ENCODE measurements at regions not wholly inside any gene's neighbourhood (a gene's known extent, or its start where the extent isn't known, plus 50 kb on each side); places are given as distances from the start of the nearest gene placed in this dataset.
"Not testable (repeated sequence)": the region's sequence is repeated elsewhere in the genome, so short reads cannot be mapped to it uniquely, and the experiment has no call there.

- TF ChIP-seq CTCF (IDR thresholded peaks at IDR 0.05; ENCODE audit: insufficient read depth, low read length, poor library complexity, severe bottlenecking) (no peak), EZH2phosphoT487 (conservative IDR thresholded peaks at IDR 0.05; ENCODE audit: low read length) (no peak)
- Histone ChIP-seq H3K9ac (ENCODE audit: low read length) (no peak overlapping the region), H3K27ac (ENCODE audit: low read depth, low read length) (no peak overlapping the region), H2AFZ (ENCODE audit: low read depth, low read length, severe bottlenecking) (no peak overlapping the region), H3K4me2 (ENCODE audit: low read depth, low read length, poor library complexity, severe bottlenecking) (no peak overlapping the region), H3K36me3 (ENCODE audit: low read length) (no peaks in the 10 kb centered on the region), H3K9me3 (ENCODE audit: insufficient read depth, low read length) (no peaks in the 10 kb centered on the region), H3F3A (ENCODE audit: insufficient read depth) (no peaks in the 10 kb centered on the region), H3K4me3 (ENCODE audit: insufficient read depth, low read length, poor library complexity, severe bottlenecking) (no peak overlapping the region), H3K79me2 (ENCODE audit: insufficient read depth, low read length) (no peaks in the 10 kb centered on the region), H4K20me1 (ENCODE audit: low read depth, low read length) (no peaks in the 10 kb centered on the region), H3K27me3 (ENCODE audit: low read length) (no peaks in the 10 kb centered on the region), H3K9me2 (replicated peaks; ENCODE audit: insufficient read depth, low read length) (no peaks in the 10 kb centered on the region)
Measured at GRCh38 chr1:219076326-219076937, 97.2 kb upstream of the LYPLAL1 start.

GRCh38 chr1:219077767-219078166 is 95.9 kb upstream of the LYPLAL1 start:
- H2AFZ ChIP-seq (ENCODE audit: low read depth, low read length, severe bottlenecking); H3K4me3 ChIP-seq (ENCODE audit: insufficient read depth, low read length, poor library complexity, severe bottlenecking); H3K9ac ChIP-seq (ENCODE audit: low read length); H3K4me2 ChIP-seq (ENCODE audit: low read depth, low read length, poor library complexity, severe bottlenecking); H3K36me3 ChIP-seq (ENCODE audit: low read length); H3K9me2 ChIP-seq (replicated peaks; ENCODE audit: insufficient read depth, low read length); H3K27ac ChIP-seq (ENCODE audit: low read depth, low read length); H4K20me1 ChIP-seq (ENCODE audit: low read depth, low read length); H3K9me3 ChIP-seq (ENCODE audit: insufficient read depth, low read length); H3K27me3 ChIP-seq (ENCODE audit: low read length); H3K79me2 ChIP-seq (ENCODE audit: insufficient read depth, low read length); H3F3A ChIP-seq (ENCODE audit: insufficient read depth): not testable (repeated sequence)

- Histone ChIP-seq H2AFZ (ENCODE audit: low read depth, low read length, severe bottlenecking) (no peak overlapping the region), H3K27ac (ENCODE audit: low read depth, low read length) (no peak overlapping the region), H3K9me3 (ENCODE audit: insufficient read depth, low read length) (no peaks in the 10 kb centered on the region), H3F3A (ENCODE audit: insufficient read depth) (no peaks in the 10 kb centered on the region), H3K27me3 (ENCODE audit: low read length) (no peaks in the 10 kb centered on the region), H4K20me1 (ENCODE audit: low read depth, low read length) (no peaks in the 10 kb centered on the region), H3K9me2 (replicated peaks; ENCODE audit: insufficient read depth, low read length) (no peaks in the 10 kb centered on the region), H3K9ac (ENCODE audit: low read length) (no peak overlapping the region), H3K79me2 (ENCODE audit: insufficient read depth, low read length) (no peaks in the 10 kb centered on the region), H3K4me3 (ENCODE audit: insufficient read depth, low read length, poor library complexity, severe bottlenecking) (no peak overlapping the region), H3K4me2 (ENCODE audit: low read depth, low read length, poor library complexity, severe bottlenecking) (no peak overlapping the region), H3K36me3 (ENCODE audit: low read length) (no peaks in the 10 kb centered on the region)
- TF ChIP-seq CTCF (IDR thresholded peaks at IDR 0.05; ENCODE audit: insufficient read depth, low read length, poor library complexity, severe bottlenecking) (no peak), EZH2phosphoT487 (conservative IDR thresholded peaks at IDR 0.05; ENCODE audit: low read length) (no peak)
Measured at GRCh38 chr1:219081943-219082925, 91.4 kb upstream of the LYPLAL1 start.

- Histone ChIP-seq H3K27me3 (ENCODE audit: low read length) (no peaks in the 10 kb centered on the region), H3K27ac (ENCODE audit: low read depth, low read length) (no peak overlapping the region), H4K20me1 (ENCODE audit: low read depth, low read length) (no peaks in the 10 kb centered on the region), H3K4me2 (ENCODE audit: low read depth, low read length, poor library complexity, severe bottlenecking) (no peak overlapping the region), H3K79me2 (ENCODE audit: insufficient read depth, low read length) (no peaks in the 10 kb centered on the region), H3K9me3 (ENCODE audit: insufficient read depth, low read length) (no peaks in the 10 kb centered on the region), H3K9ac (ENCODE audit: low read length) (no peak overlapping the region), H3F3A (ENCODE audit: insufficient read depth) (no peaks in the 10 kb centered on the region), H2AFZ (ENCODE audit: low read depth, low read length, severe bottlenecking) (no peak overlapping the region), H3K4me3 (ENCODE audit: insufficient read depth, low read length, poor library complexity, severe bottlenecking) (no peak overlapping the region), H3K36me3 (ENCODE audit: low read length) (no peaks in the 10 kb centered on the region), H3K9me2 (replicated peaks; ENCODE audit: insufficient read depth, low read length) (no peaks in the 10 kb centered on the region)
- TF ChIP-seq EZH2phosphoT487 (conservative IDR thresholded peaks at IDR 0.05; ENCODE audit: low read length) (no peak), CTCF (IDR thresholded peaks at IDR 0.05; ENCODE audit: insufficient read depth, low read length, poor library complexity, severe bottlenecking) (no peak)
Measured at GRCh38 chr1:219083631-219084030, 90.0 kb upstream of the LYPLAL1 start.
